Nephron progenitor cell (in vitro differentiated cells): ENCODE measurements at regions not wholly inside any gene's neighbourhood (a gene's known extent, or its start where the extent isn't known, plus 50 kb on each side); places are given as distances from the start of the nearest gene placed in this dataset.
A peak's percentile ranks its signal among the peaks of the same experiment; 100 is the strongest.

Experiments used
- DNase-seq: peaks from one replicate; pipeline ENCODE4 v3.0.0; 2021
- H3K27ac Mint-ChIP-seq: 2 replicates; pipeline ENCODE4 v1.8.0; 2021; ENCODE audit warnings: mild to moderate bottlenecking, moderate library complexity, mixed read lengths
- H3K27me3 Mint-ChIP-seq: 2 replicates; pipeline ENCODE4 v1.8.0; 2021; ENCODE audit warnings: mild to moderate bottlenecking, low read depth, mixed read lengths; ENCODE audit not compliant: poor library complexity
- H3K36me3 Mint-ChIP-seq: 2 replicates; pipeline ENCODE4 v1.8.0; 2021; ENCODE audit warnings: low read depth, mixed read lengths
- H3K4me1 Mint-ChIP-seq: 2 replicates; pipeline ENCODE4 v1.8.0; 2021; ENCODE audit warnings: mixed read lengths
- H3K4me3 Mint-ChIP-seq: 2 replicates; pipeline ENCODE4 v1.8.0; 2021; ENCODE audit warnings: mild to moderate bottlenecking, moderate library complexity, mixed read lengths
- H3K9me3 Mint-ChIP-seq: 2 replicates; pipeline ENCODE4 v1.8.0; 2021; ENCODE audit warnings: mild to moderate bottlenecking, moderate library complexity, mixed read lengths
- CTCF ChIP-seq: fragments of 200-600 bp; sonication (generic); IDR thresholded peaks from 2 replicates; pipeline ENCODE4 v1.5.0; 2021; ENCODE audit warnings: antibody characterized with exemption

- TF ChIP-seq CTCF, result no peak
- Mint-ChIP-seq H3K4me3 (no peak overlapping the region), H3K4me1 (no peaks in the 10 kb centered on the region), H3K27ac (no peak overlapping the region), H3K36me3 (no peaks in the 10 kb centered on the region), H3K9me3 (no peaks in the 10 kb centered on the region), H3K27me3 (no peaks in the 10 kb centered on the region)
- no peak for DNase-seq
Observed at GRCh38 chr4:180422989-180423711, 1820.1 kb upstream of the TENM3 start.

GRCh38 chr4:180423712-180424057 lies 1819.5 kb upstream of the TENM3 start:
- Mint-ChIP-seq H3K27me3 (no peaks in the 10 kb centered on the region), H3K4me3 (no peak overlapping the region), H3K4me1 (no peaks in the 10 kb centered on the region), H3K27ac (no peak overlapping the region), H3K36me3 (no peaks in the 10 kb centered on the region), H3K9me3 (no peaks in the 10 kb centered on the region)
- no peak for DNase-seq
- no peak for TF ChIP-seq CTCF

- Mint-ChIP-seq H3K27ac (no peak overlapping the region), H3K36me3 (no peaks in the 10 kb centered on the region), H3K4me1 (no peaks in the 10 kb centered on the region), H3K27me3 (no peaks in the 10 kb centered on the region), H3K9me3 (no peaks in the 10 kb centered on the region), H3K4me3 (no peak overlapping the region)
- DNase-seq, result no peak
- TF ChIP-seq CTCF, result no peak
Observed at GRCh38 chr4:180426938-180427337, 1816.3 kb upstream of the TENM3 start.

GRCh38 chr4:180430283-180430682 lies 1812.9 kb upstream of the TENM3 start:
- H3K27ac Mint-ChIP-seq, result peak overlapping the region; percentile 12
- no peaks in the 10 kb centered on the region for H3K36me3 Mint-ChIP-seq
- no peak for TF ChIP-seq CTCF
- H3K4me1 Mint-ChIP-seq, result no peaks in the 10 kb centered on the region
- H3K4me3 Mint-ChIP-seq, result no peak overlapping the region
- H3K9me3 Mint-ChIP-seq, result no peaks in the 10 kb centered on the region
- H3K27me3 Mint-ChIP-seq, result no peaks in the 10 kb centered on the region
- no peak for DNase-seq

- Mint-ChIP-seq H3K27me3 (peaks cover 3% of the 10 kb centered on the region), H3K9me3 (no peaks in the 10 kb centered on the region), H3K4me3 (no peak overlapping the region), H3K36me3 (no peaks in the 10 kb centered on the region), H3K4me1 (no peaks in the 10 kb centered on the region), H3K27ac (no peak overlapping the region)
- TF ChIP-seq CTCF, result no peak
- DNase-seq, result no peak
Observed at GRCh38 chr4:180434131-180434895, 1808.9 kb upstream of the TENM3 start.

- H3K27me3 Mint-ChIP-seq, result peaks cover 3% of the 10 kb centered on the region
- H3K36me3 Mint-ChIP-seq, result no peaks in the 10 kb centered on the region
- DNase-seq, result no peak
- H3K4me3 Mint-ChIP-seq, result no peak overlapping the region
- no peaks in the 10 kb centered on the region for H3K9me3 Mint-ChIP-seq
- H3K4me1 Mint-ChIP-seq, result no peaks in the 10 kb centered on the region
- H3K27ac Mint-ChIP-seq, result no peak overlapping the region
- TF ChIP-seq CTCF, result no peak
Observed at GRCh38 chr4:180436361-180436760, 1806.8 kb upstream of the TENM3 start.
